ENCODE measurements at regions not wholly inside any gene's neighbourhood (a gene's known extent, or its start where the extent isn't known, plus 50 kb on each side); places are given as distances from the start of the nearest gene placed in this dataset.

DNA sequence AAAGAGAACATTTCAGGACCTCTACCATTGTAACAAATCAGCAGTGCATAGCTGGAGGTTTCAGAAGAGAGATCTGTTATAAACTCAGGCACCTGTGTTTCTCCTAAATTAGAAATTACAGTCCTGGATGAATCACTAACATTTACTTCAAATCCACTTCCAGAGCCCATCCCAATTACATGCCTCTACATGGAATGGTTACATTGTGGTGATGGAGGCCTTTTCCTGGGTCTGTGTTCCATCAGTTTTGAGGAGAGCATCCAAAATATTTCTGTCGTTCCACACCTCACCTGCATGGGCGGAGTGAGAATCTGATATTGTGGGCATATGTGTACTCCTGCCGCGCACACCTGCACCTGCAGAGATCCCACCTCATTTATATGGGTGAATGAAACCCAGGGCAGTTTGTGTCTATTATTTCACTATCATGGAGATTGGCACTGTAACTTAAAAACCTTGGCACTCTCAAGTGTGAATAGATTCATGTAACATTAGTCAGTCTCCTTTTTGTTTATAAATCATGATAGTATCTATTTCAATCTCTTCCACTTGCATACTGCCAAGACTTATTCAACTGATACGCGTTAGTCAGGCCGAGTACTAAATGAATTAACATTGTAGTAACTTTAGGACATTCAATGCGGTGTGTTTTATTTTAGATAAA lies 215.1 kb upstream of the FAR2 start:
- Histone ChIP-seq H3K27me3 (no peaks in the 10 kb centered on the region), H3K9me3 (ENCODE audit: low read depth) (no peaks in the 10 kb centered on the region), H3K4me1 (no peaks in the 10 kb centered on the region), H3K4me2 (no peak overlapping the region), H3F3A (ENCODE audit: low read depth) (no peaks in the 10 kb centered on the region), H2AFZ (replicated peaks) (no peak overlapping the region), H3K36me3 (no peaks in the 10 kb centered on the region), H3K27ac (no peak overlapping the region), H3K79me2 (ENCODE audit: low read depth) (no peaks in the 10 kb centered on the region), H3K9ac (no peak overlapping the region), H3K4me3 (no peak overlapping the region), H4K20me1 (ENCODE audit: low read depth) (no peaks in the 10 kb centered on the region)
- H3K27me3 Mint-ChIP-seq (ENCODE audit: insufficient read depth, low read depth) = no peaks in the 10 kb centered on the region
- no peak overlapping the region for H3K27ac Mint-ChIP-seq
- H3K36me3 Mint-ChIP-seq = no peaks in the 10 kb centered on the region
- no peaks in the 10 kb centered on the region for H3K9me3 Mint-ChIP-seq
- no peak for DNase-seq (ENCODE audit: low spot score)
- TF ChIP-seq EZH2 (IDR thresholded peaks at IDR 0.05) = no peak
- TF ChIP-seq, protein P1, sequence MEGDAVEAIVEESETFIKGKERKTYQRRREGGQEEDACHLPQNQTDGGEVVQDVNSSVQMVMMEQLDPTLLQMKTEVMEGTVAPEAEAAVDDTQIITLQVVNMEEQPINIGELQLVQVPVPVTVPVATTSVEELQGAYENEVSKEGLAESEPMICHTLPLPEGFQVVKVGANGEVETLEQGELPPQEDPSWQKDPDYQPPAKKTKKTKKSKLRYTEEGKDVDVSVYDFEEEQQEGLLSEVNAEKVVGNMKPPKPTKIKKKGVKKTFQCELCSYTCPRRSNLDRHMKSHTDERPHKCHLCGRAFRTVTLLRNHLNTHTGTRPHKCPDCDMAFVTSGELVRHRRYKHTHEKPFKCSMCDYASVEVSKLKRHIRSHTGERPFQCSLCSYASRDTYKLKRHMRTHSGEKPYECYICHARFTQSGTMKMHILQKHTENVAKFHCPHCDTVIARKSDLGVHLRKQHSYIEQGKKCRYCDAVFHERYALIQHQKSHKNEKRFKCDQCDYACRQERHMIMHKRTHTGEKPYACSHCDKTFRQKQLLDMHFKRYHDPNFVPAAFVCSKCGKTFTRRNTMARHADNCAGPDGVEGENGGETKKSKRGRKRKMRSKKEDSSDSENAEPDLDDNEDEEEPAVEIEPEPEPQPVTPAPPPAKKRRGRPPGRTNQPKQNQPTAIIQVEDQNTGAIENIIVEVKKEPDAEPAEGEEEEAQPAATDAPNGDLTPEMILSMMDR (IDR thresholded peaks at IDR 0.05) = no peak
- TF ChIP-seq EZH2phosphoT487 (IDR thresholded peaks at IDR 0.05) = no peak
- no peak overlapping the region for H3K4me3 Mint-ChIP-seq
- H3K4me1 Mint-ChIP-seq = peaks cover 5% of the 10 kb centered on the region

DNA sequence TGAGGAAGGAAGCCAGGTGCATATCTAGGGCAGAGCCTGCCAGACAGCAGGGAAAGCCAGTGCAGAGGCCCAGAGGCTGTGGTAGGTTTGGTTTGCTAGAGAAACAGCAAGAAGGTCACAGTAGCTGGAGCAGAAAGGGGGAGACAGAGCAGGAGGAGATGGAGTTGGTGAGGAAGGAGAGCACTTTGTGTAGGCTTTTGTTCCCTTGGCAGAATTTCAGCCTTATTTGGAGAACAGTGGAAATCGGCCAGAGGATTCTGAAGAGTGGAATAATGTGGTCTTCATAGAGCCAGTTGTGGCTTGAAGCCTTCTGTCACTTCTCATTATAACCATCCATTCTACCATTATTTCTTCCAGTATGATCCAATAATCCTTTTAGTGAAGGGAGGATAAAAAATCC lies 212.9 kb upstream of the FAR2 start:
- H3K27me3 ChIP-seq = no peaks in the 10 kb centered on the region
- H3K36me3 ChIP-seq = no peaks in the 10 kb centered on the region
- no peak for DNase-seq (ENCODE audit: low spot score)
- no peaks in the 10 kb centered on the region for H4K20me1 ChIP-seq (ENCODE audit: low read depth)
- H2AFZ ChIP-seq (replicated peaks) = no peak overlapping the region
- H3K9ac ChIP-seq = no peak overlapping the region
- H3K4me3 ChIP-seq = no peak overlapping the region
- H3K79me2 ChIP-seq (ENCODE audit: low read depth) = no peaks in the 10 kb centered on the region
- H3K27ac ChIP-seq = no peak overlapping the region
- no peak overlapping the region for H3K4me2 ChIP-seq
- no peak overlapping the region for H3K27ac Mint-ChIP-seq
- no peaks in the 10 kb centered on the region for H3F3A ChIP-seq (ENCODE audit: low read depth)
- no peaks in the 10 kb centered on the region for H3K9me3 Mint-ChIP-seq
- H3K4me1 ChIP-seq = no peaks in the 10 kb centered on the region
- no peaks in the 10 kb centered on the region for H3K9me3 ChIP-seq (ENCODE audit: low read depth)
- H3K4me1 Mint-ChIP-seq = peaks cover 6% of the 10 kb centered on the region
- H3K27me3 Mint-ChIP-seq (ENCODE audit: insufficient read depth, low read depth) = no peaks in the 10 kb centered on the region
- H3K4me3 Mint-ChIP-seq = no peak overlapping the region
- TF ChIP-seq, protein P1 (IDR thresholded peaks at IDR 0.05) = no peak
- TF ChIP-seq EZH2 (IDR thresholded peaks at IDR 0.05) (no peak), EZH2phosphoT487 (IDR thresholded peaks at IDR 0.05) (no peak)
- H3K36me3 Mint-ChIP-seq = no peaks in the 10 kb centered on the region

- Mint-ChIP-seq H3K4me3 (no peak overlapping the region), H3K27ac (no peak overlapping the region), H3K27me3 (ENCODE audit: insufficient read depth, low read depth) (no peaks in the 10 kb centered on the region), H3K4me1 (peaks cover 6% of the 10 kb centered on the region), H3K36me3 (no peaks in the 10 kb centered on the region), H3K9me3 (no peaks in the 10 kb centered on the region)
- Histone ChIP-seq H3K9ac (no peak overlapping the region), H4K20me1 (ENCODE audit: low read depth) (no peaks in the 10 kb centered on the region), H3K4me3 (no peak overlapping the region), H3F3A (ENCODE audit: low read depth) (no peaks in the 10 kb centered on the region), H3K9me3 (ENCODE audit: low read depth) (no peaks in the 10 kb centered on the region), H3K4me2 (no peak overlapping the region), H3K36me3 (no peaks in the 10 kb centered on the region), H3K27me3 (no peaks in the 10 kb centered on the region), H3K4me1 (no peaks in the 10 kb centered on the region), H2AFZ (replicated peaks) (no peak overlapping the region), H3K79me2 (ENCODE audit: low read depth) (no peaks in the 10 kb centered on the region), H3K27ac (no peak overlapping the region)
- DNase-seq (ENCODE audit: low spot score) = no peak
- TF ChIP-seq EZH2phosphoT487 (IDR thresholded peaks at IDR 0.05) (no peak), EZH2 (IDR thresholded peaks at IDR 0.05) (no peak)
- TF ChIP-seq, protein P1 (IDR thresholded peaks at IDR 0.05) = no peak
Observed at GRCh38 chr12:28936711-28937110, 212.4 kb upstream of the FAR2 start.
